NAMALWA (cell line): ENCODE measurements at regions not wholly inside any gene's neighbourhood (a gene's known extent, or its start where the extent isn't known, plus 50 kb on each side); places are given as distances from the start of the nearest gene placed in this dataset.

Source experiments
- DNase-seq: peaks from one replicate; pipeline ENCODE4 v3.0.0-alpha.2; 2015; ENCODE audit warnings: low spot score

GRCh38 chr1:105838071-105838470 is 1218.4 kb upstream of the PRMT6 start:
- DNase-seq, result no peak

- DNase-seq, result no peak
Measured at GRCh38 chr1:105865546-105865945, 1190.9 kb upstream of the PRMT6 start.

- DNase-seq, result no peak
Measured at GRCh38 chr1:105872817-105873216, 1183.7 kb upstream of the PRMT6 start.

GRCh38 chr1:105874621-105875020 is 1181.9 kb upstream of the PRMT6 start:
- peak; percentile 78 for DNase-seq

GRCh38 chr1:105886309-105886708 is 1170.2 kb upstream of the PRMT6 start:
- DNase-seq, result no peak

- no peak for DNase-seq
Measured at GRCh38 chr1:105891308-105891707, 1165.2 kb upstream of the PRMT6 start.

GRCh38 chr1:105894006-105894405 is 1162.5 kb upstream of the PRMT6 start:
- no peak for DNase-seq

- peak; percentile 29 for DNase-seq
Measured at GRCh38 chr1:105909811-105910210, 1146.7 kb upstream of the PRMT6 start.

GRCh38 chr1:105914403-105914802 is 1142.1 kb upstream of the PRMT6 start:
- DNase-seq, result no peak

GRCh38 chr1:105934806-105935205 is 1121.7 kb upstream of the PRMT6 start:
- no peak for DNase-seq

- no peak for DNase-seq
Measured at GRCh38 chr1:105964879-105965278, 1091.6 kb upstream of the PRMT6 start.

- DNase-seq, result no peak
Measured at GRCh38 chr1:105997516-105997915, 1059.0 kb upstream of the PRMT6 start.

- peak; percentile 44 for DNase-seq
Measured at GRCh38 chr1:106022312-106022902, 1034.1 kb upstream of the PRMT6 start.

- DNase-seq, result peak; percentile 6
Measured at GRCh38 chr1:106027871-106028270, 1028.6 kb upstream of the PRMT6 start.

- no peak for DNase-seq
Measured at GRCh38 chr1:106037526-106037925, 1018.9 kb upstream of the PRMT6 start.

GRCh38 chr1:106038260-106038659 is 1018.2 kb upstream of the PRMT6 start:
- DNase-seq, result no peak

- DNase-seq, result no peak
Measured at GRCh38 chr1:106043971-106044370, 1012.5 kb upstream of the PRMT6 start.

GRCh38 chr1:106047210-106047609 is 1009.3 kb upstream of the PRMT6 start:
- no peak for DNase-seq

- no peak for DNase-seq
Measured at GRCh38 chr1:106049595-106049994, 1006.9 kb upstream of the PRMT6 start.

- no peak for DNase-seq
Measured at GRCh38 chr1:106055855-106056254, 1000.6 kb upstream of the PRMT6 start.

- DNase-seq, result peak; percentile 5
Measured at GRCh38 chr1:106061586-106062495, 994.6 kb upstream of the PRMT6 start.

- no peak for DNase-seq
Measured at GRCh38 chr1:106063510-106063909, 993.0 kb upstream of the PRMT6 start.

GRCh38 chr1:106072909-106073600 is 983.4 kb upstream of the PRMT6 start:
- peak; percentile 7 for DNase-seq
